AG04450 (cell line): ENCODE measurements at regions not wholly inside any gene's neighbourhood (a gene's known extent, or its start where the extent isn't known, plus 50 kb on each side); places are given as distances from the start of the nearest gene placed in this dataset.

ENCODE experiments used
- CTCF ChIA-PET: fragments of 300-600, 350-600 bp; formaldehyde crosslinking; extraction: SDS; loops from one replicate; lab custom pipeline; 2022; ENCODE audit warnings: antibody characterized with exemption, inconsistent platforms; lab: Charles Lee
- POLR2A ChIA-PET: fragments of 350-600 bp; formaldehyde crosslinking; extraction: SDS; loops from one replicate; lab custom pipeline; 2021; ENCODE audit warnings: antibody characterized with exemption, inconsistent platforms; lab: Yijun Ruan, JAX
- DNase-seq: peaks from one replicate; pipeline ENCODE4 v3.0.0-alpha.2; 2011; ENCODE audit warnings: low read depth, low spot score
- H3K27ac ChIP-seq: one replicate; pipeline ENCODE4 v1.5.1; 2012; ENCODE audit warnings: low read depth, low read length, control low read depth
- H3K27me3 ChIP-seq: one replicate; pipeline ENCODE4 v1.6.0; 2012; ENCODE audit warnings: low read length; ENCODE audit not compliant: control insufficient read depth, insufficient read depth
- H3K4me3 ChIP-seq: 2 replicates; pipeline ENCODE4 v1.5.1; 2011; ENCODE audit warnings: mild to moderate bottlenecking, low read depth, low read length, control low read depth
- H3K9me3 ChIP-seq: 2 replicates; pipeline ENCODE4 v1.5.1; 2012; ENCODE audit warnings: low read length; ENCODE audit not compliant: control insufficient read depth, insufficient read depth
- TF ChIP-seq, protein P1 (sequence below): IDR thresholded peaks from 2 replicates; pipeline ENCODE4 v1.5.1; 2011; ENCODE audit warnings: low read depth, low read length, control low read depth, inconsistent platforms

DNA sequence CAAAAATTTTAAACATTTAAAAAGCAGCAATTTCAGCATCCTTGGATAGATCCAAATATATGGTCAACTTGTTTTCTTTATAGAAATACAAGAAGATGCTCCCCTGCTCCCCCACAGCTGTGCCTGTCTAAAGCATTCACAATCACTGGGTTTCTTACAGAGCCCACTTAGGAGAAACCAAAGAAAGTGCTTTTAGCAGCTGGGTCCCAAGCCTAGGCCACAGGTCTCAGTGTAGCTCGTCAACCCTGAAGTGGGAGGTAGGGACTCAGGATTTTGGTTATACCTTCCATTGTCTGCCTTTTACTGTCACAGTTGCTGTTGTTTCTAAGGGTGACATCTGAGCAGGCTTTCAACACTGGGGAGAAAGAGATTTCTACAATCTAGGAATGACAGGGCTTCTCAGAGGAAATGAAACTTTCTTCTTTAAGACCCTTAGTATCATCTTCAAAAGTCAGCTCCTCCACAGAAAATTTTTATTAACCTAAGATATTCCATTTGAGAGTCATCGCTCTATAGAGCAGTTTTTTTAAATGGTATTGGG lies 199.3 kb upstream of the CMC1 start:
- Histone ChIP-seq H3K9me3 (no peaks in the 10 kb centered on the region), H3K4me3 (no peak overlapping the region), H3K27me3 (no peaks in the 10 kb centered on the region), H3K27ac (no peak overlapping the region)
- ChIA-PET POLR2A (no interaction called here), CTCF (no interaction called here)
- no peak for DNase-seq
- TF ChIP-seq, protein P1, sequence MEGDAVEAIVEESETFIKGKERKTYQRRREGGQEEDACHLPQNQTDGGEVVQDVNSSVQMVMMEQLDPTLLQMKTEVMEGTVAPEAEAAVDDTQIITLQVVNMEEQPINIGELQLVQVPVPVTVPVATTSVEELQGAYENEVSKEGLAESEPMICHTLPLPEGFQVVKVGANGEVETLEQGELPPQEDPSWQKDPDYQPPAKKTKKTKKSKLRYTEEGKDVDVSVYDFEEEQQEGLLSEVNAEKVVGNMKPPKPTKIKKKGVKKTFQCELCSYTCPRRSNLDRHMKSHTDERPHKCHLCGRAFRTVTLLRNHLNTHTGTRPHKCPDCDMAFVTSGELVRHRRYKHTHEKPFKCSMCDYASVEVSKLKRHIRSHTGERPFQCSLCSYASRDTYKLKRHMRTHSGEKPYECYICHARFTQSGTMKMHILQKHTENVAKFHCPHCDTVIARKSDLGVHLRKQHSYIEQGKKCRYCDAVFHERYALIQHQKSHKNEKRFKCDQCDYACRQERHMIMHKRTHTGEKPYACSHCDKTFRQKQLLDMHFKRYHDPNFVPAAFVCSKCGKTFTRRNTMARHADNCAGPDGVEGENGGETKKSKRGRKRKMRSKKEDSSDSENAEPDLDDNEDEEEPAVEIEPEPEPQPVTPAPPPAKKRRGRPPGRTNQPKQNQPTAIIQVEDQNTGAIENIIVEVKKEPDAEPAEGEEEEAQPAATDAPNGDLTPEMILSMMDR: no peak

DNA sequence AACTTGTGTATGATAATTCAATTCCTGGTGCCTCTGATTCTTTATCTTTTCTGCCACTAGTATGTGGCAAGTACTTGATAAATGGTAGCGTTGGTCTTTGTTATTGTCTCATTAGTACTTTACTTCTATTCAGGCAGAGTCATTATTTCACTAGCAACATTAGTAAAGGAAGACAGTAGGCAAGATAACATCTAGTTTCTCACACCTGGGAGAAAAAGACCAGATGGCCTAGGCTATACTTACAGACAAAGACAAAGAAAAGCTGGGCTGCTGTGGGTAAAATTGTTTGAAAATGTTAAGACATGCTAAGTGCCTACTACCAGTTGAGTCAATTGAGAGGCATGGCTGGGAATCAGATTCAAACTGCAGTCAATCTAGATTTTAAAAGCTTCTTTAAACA lies 198.7 kb upstream of the CMC1 start:
- H3K27me3 ChIP-seq: no peaks in the 10 kb centered on the region
- ChIA-PET POLR2A (no interaction called here), CTCF (no interaction called here)
- H3K27ac ChIP-seq: no peak overlapping the region
- TF ChIP-seq, protein P1: no peak
- no peak overlapping the region for H3K4me3 ChIP-seq
- DNase-seq: no peak
- H3K9me3 ChIP-seq: no peaks in the 10 kb centered on the region

DNA sequence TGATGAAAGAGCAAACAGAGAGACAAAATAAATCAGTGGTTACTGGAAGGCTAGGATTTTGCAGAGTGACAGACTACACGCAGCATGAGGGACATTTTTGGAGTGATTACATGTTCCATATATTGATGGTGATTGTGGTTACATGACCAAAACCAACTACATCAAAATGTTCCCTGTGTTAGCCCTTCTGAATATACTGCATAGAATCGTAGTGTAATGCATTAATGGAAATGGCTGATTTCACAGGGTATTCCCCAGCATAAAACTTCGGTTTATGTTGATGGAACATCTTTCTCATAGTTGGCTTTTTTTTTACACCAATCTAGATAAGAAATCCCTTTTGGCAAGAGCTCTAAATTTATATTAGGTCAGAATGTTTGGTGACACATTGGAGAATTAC lies 191.3 kb upstream of the CMC1 start:
- TF ChIP-seq, protein P1: no peak
- no peaks in the 10 kb centered on the region for H3K9me3 ChIP-seq
- no peak for DNase-seq
- no peak overlapping the region for H3K27ac ChIP-seq
- no peak overlapping the region for H3K4me3 ChIP-seq
- H3K27me3 ChIP-seq: no peaks in the 10 kb centered on the region
- CTCF ChIA-PET: interaction anchor here (0.9 kb wide), 1 partner anchor 338 kb away, joined by 3 read pairs; no protein-coding TSS in a partner anchor
- POLR2A ChIA-PET: no interaction called here

DNA sequence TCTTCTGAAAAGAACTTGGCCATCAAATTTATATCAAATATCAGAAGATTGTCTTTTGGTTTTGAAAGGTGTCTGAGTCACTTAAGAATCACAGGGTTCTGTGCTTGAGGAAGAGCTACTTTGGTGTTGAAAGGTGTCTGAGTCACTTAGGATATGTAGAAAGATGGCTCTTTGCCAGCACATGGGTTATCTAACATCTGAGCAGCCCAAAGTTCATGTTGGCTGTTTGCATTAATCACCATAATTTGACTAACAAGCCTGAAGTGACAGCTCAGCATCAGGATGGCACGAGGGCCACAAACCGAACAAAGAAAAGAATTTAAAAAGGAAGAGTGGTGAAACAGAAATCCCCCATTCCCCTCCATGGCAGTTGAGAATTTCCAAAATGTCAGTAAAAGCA lies 190.5 kb upstream of the CMC1 start:
- DNase-seq: no peak
- H3K9me3 ChIP-seq: no peaks in the 10 kb centered on the region
- TF ChIP-seq, protein P1: no peak
- POLR2A ChIA-PET: no interaction called here
- CTCF ChIA-PET: interaction anchor here (0.9 kb wide), 1 partner anchor 339 kb away, joined by 3 read pairs; no protein-coding TSS in a partner anchor
- no peak overlapping the region for H3K4me3 ChIP-seq
- no peak overlapping the region for H3K27ac ChIP-seq
- H3K27me3 ChIP-seq: no peaks in the 10 kb centered on the region

DNA sequence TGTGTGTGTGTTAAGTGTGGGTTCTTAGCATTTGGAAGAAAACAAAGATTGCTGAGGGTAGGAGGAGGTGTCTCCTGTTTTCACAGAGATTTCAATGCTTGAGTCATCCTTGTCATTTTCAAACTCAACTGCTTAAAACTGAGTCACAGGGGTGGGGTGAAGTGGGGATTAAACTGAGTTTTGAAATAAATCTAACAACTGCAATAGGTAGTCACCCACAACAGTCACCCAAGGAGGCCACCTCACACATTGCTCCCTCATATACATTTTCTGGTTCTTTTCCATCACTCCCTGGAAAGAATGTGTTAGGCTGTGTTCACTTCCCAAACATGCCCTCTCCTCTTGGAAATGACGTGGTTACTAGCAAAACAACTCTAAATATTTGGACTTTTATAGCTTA lies 187.7 kb upstream of the CMC1 start:
- Histone ChIP-seq H3K9me3 (no peaks in the 10 kb centered on the region), H3K27me3 (no peaks in the 10 kb centered on the region), H3K27ac (no peak overlapping the region), H3K4me3 (no peak overlapping the region)
- no peak for DNase-seq
- TF ChIP-seq, protein P1: no peak
- ChIA-PET POLR2A (no interaction called here), CTCF (interaction anchor here (0.8 to 1.7 kb wide), 2 partner anchors 342 to 1757 kb away, joined by 3 to 6 read pairs; no protein-coding TSS in a partner anchor)
